ENCODE measurements at regions not wholly inside any gene's neighbourhood (a gene's known extent, or its start where the extent isn't known, plus 50 kb on each side); places are given as distances from the start of the nearest gene placed in this dataset.
"Not testable (repeated sequence)": the region's sequence is repeated elsewhere in the genome, so short reads cannot be mapped to it uniquely, and the experiment has no call there.

- no peak overlapping the region for H3K4me3 ChIP-seq (ENCODE audit: low read depth, low read length)
- no peak for TF ChIP-seq CTCF (IDR thresholded peaks at IDR 0.05; ENCODE audit: low read depth, low read length, missing control alignments)
- no peak for DNase-seq (ENCODE audit: low read depth)
- in situ Hi-C loops (cut with HindIII; ENCODE audit: low sequenced_read_pairs) = no loop called here
These were observed 476.0 kb downstream of the EIPR1 start for GRCh38 chr2:2901384-2902345.

- no peak for DNase-seq (ENCODE audit: low read depth)
These were observed 477.8 kb downstream of the EIPR1 start for GRCh38 chr2:2899826-2900225.

GRCh38 chr2:2898744-2899143 lies 478.9 kb downstream of the EIPR1 start:
- H3K4me3 ChIP-seq (ENCODE audit: low read depth, low read length) = no peak overlapping the region
- in situ Hi-C loops (cut with HindIII; ENCODE audit: low sequenced_read_pairs) = no loop called here
- TF ChIP-seq CTCF (IDR thresholded peaks at IDR 0.05; ENCODE audit: low read depth, low read length, missing control alignments) = no peak
- no peak for DNase-seq (ENCODE audit: low read depth)

More at GRCh38 chr2:2899826-2900225, 477.8 kb downstream of the EIPR1 start:
- no peak for TF ChIP-seq CTCF (IDR thresholded peaks at IDR 0.05; ENCODE audit: low read depth, low read length, missing control alignments)
- no peak overlapping the region for H3K4me3 ChIP-seq (ENCODE audit: low read depth, low read length)
- in situ Hi-C loops (cut with HindIII; ENCODE audit: low sequenced_read_pairs) = no loop called here

GRCh38 chr2:2896643-2897042 lies 481.0 kb downstream of the EIPR1 start:
- in situ Hi-C loops (cut with HindIII; ENCODE audit: low sequenced_read_pairs) = no loop called here
- H3K4me3 ChIP-seq (ENCODE audit: low read depth, low read length) = no peak overlapping the region
- DNase-seq (ENCODE audit: low read depth) = no peak
- TF ChIP-seq CTCF (IDR thresholded peaks at IDR 0.05; ENCODE audit: low read depth, low read length, missing control alignments) = no peak

GRCh38 chr2:2896011-2896410 lies 481.6 kb downstream of the EIPR1 start:
- in situ Hi-C loops (cut with HindIII; ENCODE audit: low sequenced_read_pairs) = no loop called here
- H3K4me3 ChIP-seq (ENCODE audit: low read depth, low read length) = no peak overlapping the region
- TF ChIP-seq CTCF (IDR thresholded peaks at IDR 0.05; ENCODE audit: low read depth, low read length, missing control alignments) = no peak
- DNase-seq (ENCODE audit: low read depth) = no peak

- in situ Hi-C loops (cut with HindIII; ENCODE audit: low sequenced_read_pairs); DNase-seq (ENCODE audit: low read depth); H3K4me3 ChIP-seq (ENCODE audit: low read depth, low read length): not testable (repeated sequence)
These were observed 483.6 kb downstream of the EIPR1 start for GRCh38 chr2:2894011-2894410.

- H3K4me3 ChIP-seq (ENCODE audit: low read depth, low read length) = no peak overlapping the region
- in situ Hi-C loops (cut with HindIII; ENCODE audit: low sequenced_read_pairs) = no loop called here
- DNase-seq (ENCODE audit: low read depth) = no peak
- TF ChIP-seq CTCF (IDR thresholded peaks at IDR 0.05; ENCODE audit: low read depth, low read length, missing control alignments) = no peak
These were observed 484.7 kb downstream of the EIPR1 start for GRCh38 chr2:2892892-2893291.

Data from astrocyte of the cerebellum (primary cell).